ENCODE measurements at regions not wholly inside any gene's neighbourhood (a gene's known extent, or its start where the extent isn't known, plus 50 kb on each side); places are given as distances from the start of the nearest gene placed in this dataset.

GRCh38 chr9:25322142-25322541 lies 356.1 kb downstream of the TUSC1 start:
- TF ChIP-seq ZBTB21 (tag by site-specific recombination; IDR thresholded peaks at IDR 0.05) (no peak), ZNF274 (IDR thresholded peaks at IDR 0.05; ENCODE audit: low read length) (no peak), ZNF274 (tag by site-specific recombination; IDR thresholded peaks at IDR 0.05; ENCODE audit: borderline replicate concordance) (no peak), SETDB1 (IDR thresholded peaks at IDR 0.05; ENCODE audit: insufficient read length, low read length) (no peak), ZSCAN16 (tag by site-specific recombination; IDR thresholded peaks at IDR 0.05) (no peak)
- TF ChIP-seq, protein P1, sequence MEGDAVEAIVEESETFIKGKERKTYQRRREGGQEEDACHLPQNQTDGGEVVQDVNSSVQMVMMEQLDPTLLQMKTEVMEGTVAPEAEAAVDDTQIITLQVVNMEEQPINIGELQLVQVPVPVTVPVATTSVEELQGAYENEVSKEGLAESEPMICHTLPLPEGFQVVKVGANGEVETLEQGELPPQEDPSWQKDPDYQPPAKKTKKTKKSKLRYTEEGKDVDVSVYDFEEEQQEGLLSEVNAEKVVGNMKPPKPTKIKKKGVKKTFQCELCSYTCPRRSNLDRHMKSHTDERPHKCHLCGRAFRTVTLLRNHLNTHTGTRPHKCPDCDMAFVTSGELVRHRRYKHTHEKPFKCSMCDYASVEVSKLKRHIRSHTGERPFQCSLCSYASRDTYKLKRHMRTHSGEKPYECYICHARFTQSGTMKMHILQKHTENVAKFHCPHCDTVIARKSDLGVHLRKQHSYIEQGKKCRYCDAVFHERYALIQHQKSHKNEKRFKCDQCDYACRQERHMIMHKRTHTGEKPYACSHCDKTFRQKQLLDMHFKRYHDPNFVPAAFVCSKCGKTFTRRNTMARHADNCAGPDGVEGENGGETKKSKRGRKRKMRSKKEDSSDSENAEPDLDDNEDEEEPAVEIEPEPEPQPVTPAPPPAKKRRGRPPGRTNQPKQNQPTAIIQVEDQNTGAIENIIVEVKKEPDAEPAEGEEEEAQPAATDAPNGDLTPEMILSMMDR (tag by site-specific recombination; IDR thresholded peaks at IDR 0.05), result no peak
- TF ChIP-seq, protein P2, sequence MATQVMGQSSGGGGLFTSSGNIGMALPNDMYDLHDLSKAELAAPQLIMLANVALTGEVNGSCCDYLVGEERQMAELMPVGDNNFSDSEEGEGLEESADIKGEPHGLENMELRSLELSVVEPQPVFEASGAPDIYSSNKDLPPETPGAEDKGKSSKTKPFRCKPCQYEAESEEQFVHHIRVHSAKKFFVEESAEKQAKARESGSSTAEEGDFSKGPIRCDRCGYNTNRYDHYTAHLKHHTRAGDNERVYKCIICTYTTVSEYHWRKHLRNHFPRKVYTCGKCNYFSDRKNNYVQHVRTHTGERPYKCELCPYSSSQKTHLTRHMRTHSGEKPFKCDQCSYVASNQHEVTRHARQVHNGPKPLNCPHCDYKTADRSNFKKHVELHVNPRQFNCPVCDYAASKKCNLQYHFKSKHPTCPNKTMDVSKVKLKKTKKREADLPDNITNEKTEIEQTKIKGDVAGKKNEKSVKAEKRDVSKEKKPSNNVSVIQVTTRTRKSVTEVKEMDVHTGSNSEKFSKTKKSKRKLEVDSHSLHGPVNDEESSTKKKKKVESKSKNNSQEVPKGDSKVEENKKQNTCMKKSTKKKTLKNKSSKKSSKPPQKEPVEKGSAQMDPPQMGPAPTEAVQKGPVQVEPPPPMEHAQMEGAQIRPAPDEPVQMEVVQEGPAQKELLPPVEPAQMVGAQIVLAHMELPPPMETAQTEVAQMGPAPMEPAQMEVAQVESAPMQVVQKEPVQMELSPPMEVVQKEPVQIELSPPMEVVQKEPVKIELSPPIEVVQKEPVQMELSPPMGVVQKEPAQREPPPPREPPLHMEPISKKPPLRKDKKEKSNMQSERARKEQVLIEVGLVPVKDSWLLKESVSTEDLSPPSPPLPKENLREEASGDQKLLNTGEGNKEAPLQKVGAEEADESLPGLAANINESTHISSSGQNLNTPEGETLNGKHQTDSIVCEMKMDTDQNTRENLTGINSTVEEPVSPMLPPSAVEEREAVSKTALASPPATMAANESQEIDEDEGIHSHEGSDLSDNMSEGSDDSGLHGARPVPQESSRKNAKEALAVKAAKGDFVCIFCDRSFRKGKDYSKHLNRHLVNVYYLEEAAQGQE (tag by site-specific recombination; IDR thresholded peaks at IDR 0.05), result no peak
- TF ChIP-seq, protein P3, sequence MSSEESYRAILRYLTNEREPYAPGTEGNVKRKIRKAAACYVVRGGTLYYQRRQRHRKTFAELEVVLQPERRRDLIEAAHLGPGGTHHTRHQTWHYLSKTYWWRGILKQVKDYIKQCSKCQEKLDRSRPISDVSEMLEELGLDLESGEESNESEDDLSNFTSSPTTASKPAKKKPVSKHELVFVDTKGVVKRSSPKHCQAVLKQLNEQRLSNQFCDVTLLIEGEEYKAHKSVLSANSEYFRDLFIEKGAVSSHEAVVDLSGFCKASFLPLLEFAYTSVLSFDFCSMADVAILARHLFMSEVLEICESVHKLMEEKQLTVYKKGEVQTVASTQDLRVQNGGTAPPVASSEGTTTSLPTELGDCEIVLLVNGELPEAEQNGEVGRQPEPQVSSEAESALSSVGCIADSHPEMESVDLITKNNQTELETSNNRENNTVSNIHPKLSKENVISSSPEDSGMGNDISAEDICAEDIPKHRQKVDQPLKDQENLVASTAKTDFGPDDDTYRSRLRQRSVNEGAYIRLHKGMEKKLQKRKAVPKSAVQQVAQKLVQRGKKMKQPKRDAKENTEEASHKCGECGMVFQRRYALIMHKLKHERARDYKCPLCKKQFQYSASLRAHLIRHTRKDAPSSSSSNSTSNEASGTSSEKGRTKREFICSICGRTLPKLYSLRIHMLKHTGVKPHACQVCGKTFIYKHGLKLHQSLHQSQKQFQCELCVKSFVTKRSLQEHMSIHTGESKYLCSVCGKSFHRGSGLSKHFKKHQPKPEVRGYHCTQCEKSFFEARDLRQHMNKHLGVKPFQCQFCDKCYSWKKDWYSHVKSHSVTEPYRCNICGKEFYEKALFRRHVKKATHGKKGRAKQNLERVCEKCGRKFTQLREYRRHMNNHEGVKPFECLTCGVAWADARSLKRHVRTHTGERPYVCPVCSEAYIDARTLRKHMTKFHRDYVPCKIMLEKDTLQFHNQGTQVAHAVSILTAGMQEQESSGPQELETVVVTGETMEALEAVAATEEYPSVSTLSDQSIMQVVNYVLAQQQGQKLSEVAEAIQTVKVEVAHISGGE (tag by site-specific recombination; conservative IDR thresholded peaks at IDR 0.05; ENCODE audit: low read depth), result no peak

Measured in HEK293 (cell line).